ENCODE measurements at regions not wholly inside any gene's neighbourhood (a gene's known extent, or its start where the extent isn't known, plus 50 kb on each side); places are given as distances from the start of the nearest gene placed in this dataset.

DNA sequence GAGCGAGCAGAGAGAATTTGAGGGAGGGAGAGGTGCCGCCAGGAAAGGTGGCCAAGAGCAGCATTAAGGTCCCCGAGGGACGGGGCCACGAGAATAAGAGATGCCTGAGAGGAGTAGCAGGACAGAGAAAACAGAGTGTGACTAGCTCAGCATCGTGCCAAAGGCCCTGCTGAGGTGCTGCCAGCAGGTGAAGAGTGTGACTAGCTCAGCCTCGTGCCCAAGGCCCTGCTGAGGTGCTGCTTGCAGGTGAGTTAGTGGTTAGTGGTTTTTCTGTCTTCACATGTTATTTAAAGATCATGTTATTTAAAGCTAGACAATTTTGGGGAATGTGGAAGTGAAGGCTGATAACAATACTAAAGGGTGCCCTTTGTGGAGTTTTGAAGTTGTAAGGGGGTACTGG, 464.5 kb upstream of the FAT1 start:
- TF ChIP-seq, protein P1, sequence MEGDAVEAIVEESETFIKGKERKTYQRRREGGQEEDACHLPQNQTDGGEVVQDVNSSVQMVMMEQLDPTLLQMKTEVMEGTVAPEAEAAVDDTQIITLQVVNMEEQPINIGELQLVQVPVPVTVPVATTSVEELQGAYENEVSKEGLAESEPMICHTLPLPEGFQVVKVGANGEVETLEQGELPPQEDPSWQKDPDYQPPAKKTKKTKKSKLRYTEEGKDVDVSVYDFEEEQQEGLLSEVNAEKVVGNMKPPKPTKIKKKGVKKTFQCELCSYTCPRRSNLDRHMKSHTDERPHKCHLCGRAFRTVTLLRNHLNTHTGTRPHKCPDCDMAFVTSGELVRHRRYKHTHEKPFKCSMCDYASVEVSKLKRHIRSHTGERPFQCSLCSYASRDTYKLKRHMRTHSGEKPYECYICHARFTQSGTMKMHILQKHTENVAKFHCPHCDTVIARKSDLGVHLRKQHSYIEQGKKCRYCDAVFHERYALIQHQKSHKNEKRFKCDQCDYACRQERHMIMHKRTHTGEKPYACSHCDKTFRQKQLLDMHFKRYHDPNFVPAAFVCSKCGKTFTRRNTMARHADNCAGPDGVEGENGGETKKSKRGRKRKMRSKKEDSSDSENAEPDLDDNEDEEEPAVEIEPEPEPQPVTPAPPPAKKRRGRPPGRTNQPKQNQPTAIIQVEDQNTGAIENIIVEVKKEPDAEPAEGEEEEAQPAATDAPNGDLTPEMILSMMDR (IDR thresholded peaks at IDR 0.05) = no peak
- no peak for TF ChIP-seq EZH2 (IDR thresholded peaks at IDR 0.05; ENCODE audit: borderline replicate concordance, insufficient read depth, low read depth, low read length, poor library complexity, severe bottlenecking)

Measured in B cell (primary cell).